ENCODE measurements at regions not wholly inside any gene's neighbourhood (a gene's known extent, or its start where the extent isn't known, plus 50 kb on each side); places are given as distances from the start of the nearest gene placed in this dataset.
"Not testable (repeated sequence)": the region's sequence is repeated elsewhere in the genome, so short reads cannot be mapped to it uniquely, and the experiment has no call there.

GRCh38 chr6:156587751-156588301 is 189.4 kb upstream of the ARID1B start:
- DNase-seq (no peak), ATAC-seq (no peak)
- H3K9me3 ChIP-seq (ENCODE audit: control insufficient read depth, low read length): no peaks in the 10 kb centered on the region
- no peak overlapping the region for H3K4me3 ChIP-seq (ENCODE audit: low read length)
- no peaks in the 10 kb centered on the region for H3K27me3 ChIP-seq (ENCODE audit: control insufficient read depth, insufficient read depth)
- no peaks in the 10 kb centered on the region for H3K4me1 ChIP-seq (ENCODE audit: control insufficient read depth, insufficient read depth, low read length)
- no peak overlapping the region for H3K27ac ChIP-seq (ENCODE audit: low read length)
- intact Hi-C loops (cut with DNase I): no loop called here
- WGBS: 81% methylated on average over 3 of the region's 3 CpGs

- Histone ChIP-seq H3K27ac (ENCODE audit: low read length) (no peak overlapping the region), H3K27me3 (ENCODE audit: control insufficient read depth, insufficient read depth) (no peaks in the 10 kb centered on the region), H3K4me1 (ENCODE audit: control insufficient read depth, insufficient read depth, low read length) (no peaks in the 10 kb centered on the region), H3K9me3 (ENCODE audit: control insufficient read depth, low read length) (no peaks in the 10 kb centered on the region), H3K4me3 (ENCODE audit: low read length) (no peak overlapping the region)
- intact Hi-C loops (cut with DNase I): no loop called here
- DNase-seq (no peak), ATAC-seq (no peak)
Observed at GRCh38 chr6:156587071-156587470, 190.1 kb upstream of the ARID1B start.

GRCh38 chr6:156585859-156586258 is 191.3 kb upstream of the ARID1B start:
- Histone ChIP-seq H3K4me3 (ENCODE audit: low read length) (no peak overlapping the region), H3K9me3 (ENCODE audit: control insufficient read depth, low read length) (no peaks in the 10 kb centered on the region), H3K27ac (ENCODE audit: low read length) (no peak overlapping the region), H3K4me1 (ENCODE audit: control insufficient read depth, insufficient read depth, low read length) (no peaks in the 10 kb centered on the region), H3K27me3 (ENCODE audit: control insufficient read depth, insufficient read depth) (no peaks in the 10 kb centered on the region)
- intact Hi-C loops (cut with DNase I): no loop called here
- ATAC-seq: no peak
- no peak for DNase-seq
- 55% methylated on average over 3 of the region's 3 CpGs for WGBS

DNA sequence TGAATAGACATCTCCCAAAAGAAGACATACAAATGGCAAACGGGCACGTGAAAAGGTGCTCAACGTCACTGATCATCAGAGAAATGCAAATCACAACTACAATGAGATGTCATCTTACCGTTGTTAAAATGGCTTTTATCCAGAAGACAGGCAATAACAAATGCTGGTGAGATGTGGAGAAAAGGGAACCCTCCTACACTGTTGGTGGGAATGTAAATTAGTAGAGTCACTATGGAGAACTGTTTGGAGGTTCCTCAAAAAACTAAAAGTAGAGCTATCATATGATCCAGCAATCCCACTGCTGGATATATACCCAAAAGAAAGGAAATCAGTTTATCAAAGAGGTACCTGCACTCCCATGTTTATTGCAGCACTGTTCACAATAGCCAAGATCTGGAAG is 193.1 kb upstream of the ARID1B start:
- 45% methylated on average over 4 of the region's 4 CpGs for WGBS
- H3K4me1 ChIP-seq (ENCODE audit: control insufficient read depth, insufficient read depth, low read length); intact Hi-C loops (cut with DNase I); DNase-seq; H3K4me3 ChIP-seq (ENCODE audit: low read length); H3K27me3 ChIP-seq (ENCODE audit: control insufficient read depth, insufficient read depth); ATAC-seq; H3K27ac ChIP-seq (ENCODE audit: low read length); H3K9me3 ChIP-seq (ENCODE audit: control insufficient read depth, low read length): not testable (repeated sequence)

DNA sequence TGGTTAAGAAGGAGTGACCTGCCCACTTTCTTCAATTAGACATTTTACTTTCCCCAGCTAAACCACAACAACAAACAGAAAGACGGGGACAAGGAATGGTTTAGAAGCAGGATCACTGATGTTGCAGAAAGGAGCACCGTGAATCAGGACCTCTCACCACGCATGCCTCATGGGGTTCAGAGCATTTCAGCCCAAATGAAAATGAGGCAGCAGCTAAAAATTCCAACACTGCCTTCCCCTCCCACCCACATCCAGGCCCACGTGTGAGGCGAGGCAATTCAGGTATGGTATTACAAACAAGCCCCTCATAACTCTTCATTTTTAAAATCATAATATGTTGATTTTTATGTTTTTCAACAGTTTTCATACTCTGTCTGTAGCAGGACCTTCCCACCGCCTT is 194.1 kb upstream of the ARID1B start:
- no peak for DNase-seq
- Histone ChIP-seq H3K27me3 (ENCODE audit: control insufficient read depth, insufficient read depth) (no peaks in the 10 kb centered on the region), H3K4me3 (ENCODE audit: low read length) (no peak overlapping the region), H3K9me3 (ENCODE audit: control insufficient read depth, low read length) (peaks cover 2% of the 10 kb centered on the region), H3K27ac (ENCODE audit: low read length) (no peak overlapping the region), H3K4me1 (ENCODE audit: control insufficient read depth, insufficient read depth, low read length) (no peaks in the 10 kb centered on the region)
- WGBS: 79% methylated on average over 6 of the region's 6 CpGs
- ATAC-seq: no peak
- intact Hi-C loops (cut with DNase I): no loop called here

DNA sequence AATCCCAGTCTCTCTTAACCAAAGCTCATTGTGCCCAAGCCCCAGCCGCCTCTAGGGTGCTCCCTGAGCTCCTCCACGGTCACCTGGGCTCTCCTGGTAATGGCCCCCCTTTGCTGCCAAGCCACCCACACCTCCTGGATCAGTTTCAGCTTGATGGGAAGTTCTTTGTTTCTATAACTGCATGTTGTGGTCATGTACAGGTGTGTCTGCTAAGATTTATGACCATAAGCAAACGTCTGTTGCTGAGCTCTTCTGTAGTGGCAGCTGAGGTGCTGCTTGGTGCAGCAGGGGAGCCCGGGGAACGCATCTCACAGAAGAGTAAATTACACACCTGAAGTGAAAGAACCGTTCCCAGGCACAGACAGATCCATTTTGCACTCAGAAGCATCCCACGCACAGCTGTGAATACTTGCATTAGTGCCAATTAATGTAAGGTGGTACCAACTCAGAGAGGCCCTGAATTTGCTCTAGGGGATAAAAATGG is 194.6 kb upstream of the ARID1B start:
- peaks cover 2% of the 10 kb centered on the region for H3K9me3 ChIP-seq (ENCODE audit: control insufficient read depth, low read length)
- no peak overlapping the region for H3K4me3 ChIP-seq (ENCODE audit: low read length)
- ATAC-seq: no peak
- intact Hi-C loops (cut with DNase I): no loop called here
- 72% methylated on average over 7 of the region's 7 CpGs for WGBS
- no peaks in the 10 kb centered on the region for H3K27me3 ChIP-seq (ENCODE audit: control insufficient read depth, insufficient read depth)
- no peaks in the 10 kb centered on the region for H3K4me1 ChIP-seq (ENCODE audit: control insufficient read depth, insufficient read depth, low read length)
- DNase-seq: no peak
- H3K27ac ChIP-seq (ENCODE audit: low read length): no peak overlapping the region

GRCh38 chr6:156579564-156579963 is 197.6 kb upstream of the ARID1B start:
- DNase-seq (no peak), ATAC-seq (no peak)
- no peaks in the 10 kb centered on the region for H3K4me1 ChIP-seq (ENCODE audit: control insufficient read depth, insufficient read depth, low read length)
- H3K4me3 ChIP-seq (ENCODE audit: low read length): no peak overlapping the region
- no peaks in the 10 kb centered on the region for H3K27me3 ChIP-seq (ENCODE audit: control insufficient read depth, insufficient read depth)
- intact Hi-C loops (cut with DNase I): no loop called here
- peaks cover 2% of the 10 kb centered on the region for H3K9me3 ChIP-seq (ENCODE audit: control insufficient read depth, low read length)
- no peak overlapping the region for H3K27ac ChIP-seq (ENCODE audit: low read length)

DNA sequence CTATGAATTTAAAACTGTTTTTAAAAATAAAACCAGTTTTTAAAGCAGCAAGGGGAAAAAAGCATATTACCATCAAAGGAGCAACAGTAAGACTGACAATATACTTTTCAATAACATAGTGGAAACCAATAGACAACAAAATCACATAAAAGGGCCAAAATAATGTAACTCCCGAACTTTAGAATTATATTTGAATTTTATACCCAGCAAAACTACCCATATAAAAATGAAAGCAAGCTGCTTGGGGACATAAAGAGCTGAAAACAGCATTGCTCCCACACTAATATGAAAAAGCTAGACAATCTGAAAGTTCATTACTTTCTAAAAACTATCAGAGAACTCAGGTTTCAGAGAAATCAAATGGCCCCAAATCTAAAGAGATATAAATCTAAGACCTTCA is 199.4 kb upstream of the ARID1B start:
- Histone ChIP-seq H3K27me3 (ENCODE audit: control insufficient read depth, insufficient read depth) (no peaks in the 10 kb centered on the region), H3K9me3 (ENCODE audit: control insufficient read depth, low read length) (peaks cover 2% of the 10 kb centered on the region), H3K4me3 (ENCODE audit: low read length) (no peak overlapping the region), H3K27ac (ENCODE audit: low read length) (no peak overlapping the region), H3K4me1 (ENCODE audit: control insufficient read depth, insufficient read depth, low read length) (no peaks in the 10 kb centered on the region)
- DNase-seq: no peak
- whole genome bisulfite sequencing: 83% methylated on average over 1 of the region's 1 CpG
- intact Hi-C loops (cut with DNase I): no loop called here
- no peak for ATAC-seq

DNA sequence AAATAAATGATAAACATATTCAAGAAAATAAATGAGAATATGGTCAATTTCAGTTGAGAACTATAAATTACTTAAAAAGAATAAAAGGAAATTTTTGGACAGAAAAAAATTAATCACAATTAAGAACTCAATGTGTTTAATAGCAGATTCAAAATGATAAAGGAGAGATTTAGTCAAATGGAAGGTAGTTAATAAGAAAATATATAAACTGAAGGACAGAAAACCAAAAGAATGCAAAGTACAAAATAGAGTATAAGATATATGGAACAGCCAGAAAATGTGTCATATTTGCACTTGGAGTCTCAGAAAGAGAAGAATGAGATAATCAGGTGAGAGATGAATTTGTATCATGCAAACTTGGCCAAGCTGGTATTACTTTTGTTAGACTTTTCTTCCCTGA is 201.8 kb upstream of the ARID1B start:
- H3K4me3 ChIP-seq (ENCODE audit: low read length): no peak overlapping the region
- ATAC-seq (no peak), DNase-seq (no peak)
- H3K27ac ChIP-seq (ENCODE audit: low read length): no peak overlapping the region
- H3K9me3 ChIP-seq (ENCODE audit: control insufficient read depth, low read length): peaks cover 2% of the 10 kb centered on the region
- intact Hi-C loops (cut with DNase I): no loop called here
- no peaks in the 10 kb centered on the region for H3K27me3 ChIP-seq (ENCODE audit: control insufficient read depth, insufficient read depth)
- no peaks in the 10 kb centered on the region for H3K4me1 ChIP-seq (ENCODE audit: control insufficient read depth, insufficient read depth, low read length)

DNA sequence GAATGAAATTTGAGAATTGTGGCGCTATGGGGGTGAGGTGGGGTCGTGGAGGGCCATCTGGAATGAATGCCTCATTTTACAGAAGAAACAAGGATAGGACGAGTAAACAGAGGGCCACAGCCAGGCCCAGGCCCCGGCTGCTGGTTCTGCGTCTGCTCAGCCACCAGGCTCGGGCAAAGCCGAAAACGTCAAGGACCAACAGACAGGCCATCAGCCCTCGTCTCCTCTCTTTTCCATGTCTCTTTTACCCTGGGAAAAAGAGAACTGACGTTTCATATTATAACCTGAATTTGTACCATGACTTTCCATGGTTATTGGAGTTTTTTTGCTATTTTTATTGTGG is 212.4 kb upstream of the ARID1B start:
- no peaks in the 10 kb centered on the region for H3K27me3 ChIP-seq (ENCODE audit: control insufficient read depth, insufficient read depth)
- 76% methylated on average over 10 of the region's 10 CpGs for WGBS
- no peaks in the 10 kb centered on the region for H3K9me3 ChIP-seq (ENCODE audit: control insufficient read depth, low read length)
- H3K4me3 ChIP-seq (ENCODE audit: low read length): no peak overlapping the region
- DNase-seq (no peak), ATAC-seq (no peak)
- no peak overlapping the region for H3K27ac ChIP-seq (ENCODE audit: low read length)
- intact Hi-C loops (cut with DNase I): loop anchor here (5.0 to 10.0 kb wide), 5 partner anchors 90 to 620 kb away; partner anchors contain the start of gene ARID1B (in 2 of the 4)
- H3K4me1 ChIP-seq (ENCODE audit: control insufficient read depth, insufficient read depth, low read length): no peaks in the 10 kb centered on the region

- H3K27me3 ChIP-seq (ENCODE audit: control insufficient read depth, insufficient read depth): no peaks in the 10 kb centered on the region
- ATAC-seq (peak; percentile 95 to 96), DNase-seq (peak; percentile 79 to 92 (median 91))
- H3K9me3 ChIP-seq (ENCODE audit: control insufficient read depth, low read length): no peaks in the 10 kb centered on the region
- H3K4me1 ChIP-seq (ENCODE audit: control insufficient read depth, insufficient read depth, low read length): no peaks in the 10 kb centered on the region
- no peak overlapping the region for H3K27ac ChIP-seq (ENCODE audit: low read length)
- intact Hi-C loops (cut with DNase I): loop anchor here (5.0 to 10.0 kb wide), 5 partner anchors 91 to 621 kb away; partner anchors contain the start of gene ARID1B (in 2 of the 4)
- 5% methylated on average over 14 of the region's 14 CpGs for WGBS
- no peak overlapping the region for H3K4me3 ChIP-seq (ENCODE audit: low read length)
Observed at GRCh38 chr6:156564127-156564806, 212.9 kb upstream of the ARID1B start.
